ENCODE measurements at regions not wholly inside any gene's neighbourhood (a gene's known extent, or its start where the extent isn't known, plus 50 kb on each side); places are given as distances from the start of the nearest gene placed in this dataset.

GRCh38 chr4:55175779-55176231, 50.4 kb upstream of the KDR start:
- DNase-seq (ENCODE audit: low read depth in 3 of 3): no peak

DNA sequence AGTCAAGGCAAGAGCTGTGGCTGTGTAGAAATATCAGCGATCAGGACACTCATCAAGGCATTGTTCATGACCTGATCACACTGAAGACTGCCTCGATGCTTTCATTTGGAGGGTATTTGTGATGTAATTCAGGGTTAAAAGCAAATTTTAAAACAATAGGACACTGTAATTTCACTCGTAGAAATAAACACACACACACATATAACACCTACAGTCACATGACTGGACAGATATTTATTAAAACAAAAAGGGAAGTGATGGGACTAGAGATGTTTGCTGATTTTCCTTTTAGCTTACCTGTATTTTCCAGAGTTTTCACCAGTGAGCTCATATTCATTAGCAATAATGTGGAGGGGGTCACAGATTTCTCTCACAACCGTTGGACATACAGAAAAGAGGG, 51.1 kb upstream of the KDR start:
- no peak for DNase-seq (ENCODE audit: low read depth in 3 of 3)

GRCh38 chr4:55177461-55177860, 52.1 kb upstream of the KDR start:
- DNase-seq (ENCODE audit: low read depth in 3 of 3): no peak

GRCh38 chr4:55178226-55179005, 53.0 kb upstream of the KDR start:
- no peak for DNase-seq (ENCODE audit: low read depth in 3 of 3)

GRCh38 chr4:55181010-55182005, 55.9 kb upstream of the KDR start:
- no peak for DNase-seq (ENCODE audit: low read depth in 3 of 3)

DNA sequence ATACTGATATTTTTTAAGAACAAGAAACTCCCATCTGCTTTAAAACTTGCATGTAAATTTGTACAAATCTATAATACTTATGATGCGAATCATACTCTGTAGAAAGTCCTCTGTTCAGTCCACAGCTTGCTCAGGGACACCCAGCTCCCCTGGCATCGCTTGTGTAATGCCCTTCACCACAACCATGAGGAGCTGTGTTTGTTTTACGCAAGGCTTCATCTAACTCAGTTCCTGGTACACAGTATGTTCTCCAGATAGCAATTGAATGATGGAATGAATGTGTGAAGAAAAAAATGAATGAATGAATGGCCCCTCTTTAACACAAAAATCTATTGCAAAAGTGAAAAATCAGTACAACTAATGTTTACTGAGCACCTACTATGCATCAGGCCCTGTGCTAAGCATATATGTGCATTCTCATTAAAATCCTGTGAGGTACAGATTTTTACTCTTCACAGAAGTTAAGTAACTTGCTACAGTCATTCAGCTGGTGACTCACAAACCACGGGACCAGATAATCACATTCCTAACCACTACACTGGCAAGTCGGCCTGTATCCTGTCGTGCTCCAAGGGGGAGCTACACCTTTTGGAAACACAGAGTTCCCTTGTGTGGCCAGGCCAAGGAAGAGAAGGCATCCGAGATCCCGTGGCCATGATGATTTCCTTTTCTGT, 58.7 kb upstream of the KDR start:
- DNase-seq (ENCODE audit: low read depth in 3 of 3): no peak

- DNase-seq (ENCODE audit: low read depth in 3 of 3): peak in 1 of 3 donors; percentile 14
Observed at GRCh38 chr4:55184600-55185523, 59.5 kb upstream of the KDR start.

- DNase-seq (ENCODE audit: low read depth in 3 of 3): no peak
Observed at GRCh38 chr4:55186123-55186522, 60.7 kb upstream of the KDR start.

- DNase-seq (ENCODE audit: low read depth in 3 of 3): no peak
Observed at GRCh38 chr4:55186700-55187099, 61.3 kb upstream of the KDR start.

GRCh38 chr4:55214172-55214571, 88.8 kb upstream of the KDR start:
- no peak for DNase-seq (ENCODE audit: low read depth in 3 of 3)

DNA sequence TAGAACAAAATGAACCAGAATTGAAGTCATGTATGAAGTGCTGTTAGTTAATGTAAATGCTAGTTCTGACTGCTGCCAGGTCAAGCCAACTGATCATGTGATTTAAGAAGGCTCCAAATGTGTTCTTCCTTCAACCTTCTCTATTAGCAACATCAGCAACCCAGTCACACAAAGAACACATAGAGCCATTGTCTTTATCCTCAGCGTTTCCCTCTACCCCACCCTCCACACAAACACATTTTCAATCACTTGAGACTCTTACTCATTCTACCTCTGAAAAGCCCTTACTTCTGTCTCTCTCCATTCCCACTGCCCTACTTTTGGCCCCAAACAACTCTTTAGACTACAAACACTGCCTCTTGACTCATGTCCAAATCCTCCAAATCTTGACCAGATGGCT, 89.7 kb upstream of the KDR start:
- no peak for DNase-seq (ENCODE audit: low read depth in 3 of 3)

DNA sequence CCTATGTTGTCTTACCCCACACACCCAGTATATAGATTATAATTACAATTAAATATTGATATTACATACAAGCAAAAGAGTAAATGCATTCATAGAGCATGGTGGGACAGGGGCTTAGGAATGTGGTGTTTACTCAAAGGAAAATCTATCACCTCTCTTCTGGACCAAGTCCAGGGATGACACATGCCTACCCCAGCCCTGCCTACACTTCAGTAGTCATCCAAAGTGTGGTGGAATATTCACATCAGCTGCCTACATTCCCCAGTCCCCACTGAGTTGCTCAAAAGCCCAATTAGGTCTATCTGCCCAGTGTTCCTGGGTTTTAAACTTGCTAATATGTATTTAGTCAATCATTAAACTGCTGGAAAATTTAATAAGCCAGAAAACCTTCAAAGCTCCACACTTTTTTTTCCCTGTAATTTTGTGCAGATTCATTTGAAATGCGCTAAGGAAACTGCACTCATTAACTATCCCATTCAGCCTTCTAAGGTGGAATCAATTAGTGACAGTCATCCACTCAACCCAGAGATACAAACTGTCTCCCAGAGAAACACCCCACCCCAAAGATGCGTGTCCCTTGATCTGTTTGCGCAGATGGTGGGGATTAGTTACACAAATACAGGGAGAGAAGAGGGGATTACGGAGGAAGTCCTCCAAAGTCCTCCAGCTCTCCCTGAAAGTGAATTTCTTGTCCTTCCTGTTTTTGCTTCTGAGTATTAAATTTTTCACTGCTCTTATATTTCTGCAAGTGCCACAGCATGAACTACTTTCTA, 91.7 kb upstream of the KDR start:
- DNase-seq (ENCODE audit: low read depth in 3 of 3): no peak

DNA sequence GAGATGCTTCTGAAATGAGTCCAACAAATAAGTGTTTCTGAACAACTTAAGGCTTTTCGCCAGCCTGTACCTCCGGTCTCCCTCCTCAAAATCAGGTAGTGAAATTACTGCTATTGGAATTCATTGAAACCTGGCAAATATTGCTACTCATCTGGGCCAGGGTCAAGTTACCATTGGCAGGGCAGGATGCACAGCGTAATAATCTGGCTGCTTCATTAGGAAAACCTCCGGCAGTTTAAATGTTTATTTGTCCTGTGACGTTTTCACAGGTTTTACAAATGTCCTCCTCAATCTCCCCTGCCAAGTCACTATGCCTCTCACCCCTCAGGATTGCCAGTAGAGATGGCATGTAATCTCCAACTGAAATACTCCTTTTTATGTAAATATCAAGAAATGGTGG, 92.6 kb upstream of the KDR start:
- DNase-seq (ENCODE audit: low read depth in 3 of 3): no peak

DNA sequence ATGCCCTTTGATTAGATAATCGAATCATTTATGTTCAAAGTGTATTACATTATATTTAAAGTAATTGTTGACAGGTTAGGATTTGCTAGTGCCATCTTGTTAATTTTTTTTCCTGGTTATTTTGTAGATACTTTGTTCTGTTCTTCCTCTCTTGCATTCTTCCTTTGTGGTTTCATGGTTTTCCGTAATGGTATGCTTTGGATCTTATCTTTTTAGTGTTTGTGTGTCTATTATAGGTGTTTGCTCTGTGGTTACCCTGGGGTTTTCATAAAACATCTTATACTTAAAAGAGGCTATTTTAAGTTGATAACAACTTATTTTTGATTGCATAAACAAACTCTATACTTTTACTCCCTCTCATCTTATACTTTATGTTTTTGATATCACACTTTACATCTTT, 108.2 kb upstream of the SRD5A3 start:
- no peak for DNase-seq (ENCODE audit: low read depth in 3 of 3)

DNA sequence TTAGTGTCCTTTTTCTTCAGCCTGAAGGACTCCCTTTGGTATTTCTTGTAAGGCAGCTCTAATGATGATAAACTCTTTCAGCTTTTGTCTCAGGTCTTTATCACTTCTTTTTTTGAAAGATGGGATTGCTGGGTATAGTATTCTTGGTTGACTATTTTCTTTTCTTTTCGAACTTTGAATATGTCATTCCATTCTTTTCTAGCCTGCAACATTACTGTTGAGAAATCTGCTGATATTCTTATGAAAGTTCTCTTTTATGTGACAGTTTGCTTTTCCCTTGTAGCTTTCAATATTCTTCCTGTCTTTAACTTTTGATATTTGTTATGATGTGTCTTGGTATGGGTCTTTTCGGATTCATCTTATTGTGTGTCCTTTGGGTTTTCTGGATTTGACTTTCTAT, 107.6 kb upstream of the SRD5A3 start:
- no peak for DNase-seq (ENCODE audit: low read depth in 3 of 3)

DNA sequence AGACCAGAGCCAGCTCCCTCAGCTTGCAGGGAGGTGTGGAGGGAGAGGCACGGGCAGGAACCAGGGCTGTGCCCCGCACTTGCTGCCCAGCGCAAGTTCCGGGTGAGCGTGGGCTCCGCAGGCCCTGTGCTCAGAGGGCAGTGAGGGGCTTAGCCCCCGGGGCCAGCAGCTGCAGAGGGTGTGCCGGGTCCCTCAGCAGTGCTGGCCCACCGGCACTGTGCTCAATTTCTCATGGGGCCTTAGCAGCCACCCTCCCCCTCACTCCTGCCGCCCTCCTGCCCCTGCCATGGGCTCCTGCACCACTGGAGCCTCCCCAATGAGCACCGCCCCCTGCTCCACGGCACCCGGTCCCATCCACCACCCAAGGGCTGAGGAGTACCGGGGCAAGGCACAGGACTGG, 104.6 kb upstream of the SRD5A3 start:
- no peak for DNase-seq (ENCODE audit: low read depth in 3 of 3)

GRCh38 chr4:55242506-55242905, 103.5 kb upstream of the SRD5A3 start:
- DNase-seq (ENCODE audit: low read depth in 3 of 3): no peak

GRCh38 chr4:55247521-55247920, 98.5 kb upstream of the SRD5A3 start:
- DNase-seq (ENCODE audit: low read depth in 3 of 3): no peak

GRCh38 chr4:55248756-55249155, 97.3 kb upstream of the SRD5A3 start:
- DNase-seq (ENCODE audit: low read depth in 3 of 3): no peak

DNA sequence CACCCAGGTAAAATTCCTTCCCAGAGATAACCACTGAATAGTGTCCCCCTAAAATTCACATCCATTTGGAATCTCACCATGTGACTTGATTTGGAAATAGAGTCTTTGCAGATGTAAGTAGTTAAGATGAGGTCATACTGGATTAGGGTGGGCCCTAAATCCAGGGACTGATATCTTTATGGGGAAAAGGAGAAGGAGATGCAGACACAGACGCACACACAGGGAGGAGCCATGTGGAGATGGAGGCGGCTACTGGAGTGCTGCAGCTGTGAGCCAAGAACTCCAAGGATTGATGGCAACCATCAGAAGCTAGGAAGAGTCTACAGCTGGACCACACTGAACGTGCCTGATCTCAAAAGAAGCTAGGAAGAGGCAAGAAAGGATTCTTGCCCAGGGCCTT, 96.6 kb upstream of the SRD5A3 start:
- no peak for DNase-seq (ENCODE audit: low read depth in 3 of 3)
